HEK293T (cell line): ENCODE measurements at regions not wholly inside any gene's neighbourhood (a gene's known extent, or its start where the extent isn't known, plus 50 kb on each side); places are given as distances from the start of the nearest gene placed in this dataset.

Experiments used
- ARNT ChIP-seq: fragments of 450-650 bp; IDR thresholded peaks from 2 replicates; pipeline ENCODE4 v1.6.1; 2017; ENCODE audit warnings: mild to moderate bottlenecking
- BHLHE40 ChIP-seq: fragments of 450-650 bp; IDR thresholded peaks from 2 replicates; pipeline ENCODE4 v1.6.1; 2016; ENCODE audit warnings: mild to moderate bottlenecking, moderate library complexity, borderline replicate concordance
- ELF4 ChIP-seq: fragments of 450-650 bp; IDR thresholded peaks from 2 replicates; pipeline ENCODE4 v1.6.1; 2017; ENCODE audit warnings: antibody characterized with exemption
- FOXA1 ChIP-seq: fragments of 450-650 bp; IDR thresholded peaks from 2 replicates; pipeline ENCODE4 v1.6.1; 2016; ENCODE audit warnings: mild to moderate bottlenecking
- FOXK2 ChIP-seq: fragments of 450-650 bp; IDR thresholded peaks from 2 replicates; pipeline ENCODE4 v1.6.1; 2016; ENCODE audit warnings: mild to moderate bottlenecking
- FOXM1 ChIP-seq: fragments of 450-650 bp; IDR thresholded peaks from 2 replicates; pipeline ENCODE4 v1.6.1; 2017; ENCODE audit warnings: mild to moderate bottlenecking, borderline replicate concordance
- HDGF ChIP-seq: fragments of 450-650 bp; IDR thresholded peaks from 2 replicates; pipeline ENCODE4 v1.6.1; 2017; ENCODE audit warnings: antibody characterized with exemption, borderline replicate concordance
- LEF1 ChIP-seq: fragments of 450-650 bp; IDR thresholded peaks from 2 replicates; pipeline ENCODE4 v1.6.1; 2017; ENCODE audit warnings: mild to moderate bottlenecking, borderline replicate concordance
- SP1 ChIP-seq: fragments of 450-650 bp; IDR thresholded peaks from 2 replicates; pipeline ENCODE4 v1.6.1; 2017
- SUZ12 ChIP-seq: fragments of 450-650 bp; IDR thresholded peaks from 2 replicates; pipeline ENCODE4 v1.6.1; 2016; ENCODE audit warnings: mild to moderate bottlenecking
- TARDBP ChIP-seq: fragments of 450-650 bp; IDR thresholded peaks from 2 replicates; pipeline ENCODE4 v1.6.1; 2016
- ZNF384 ChIP-seq: fragments of 450-650 bp; IDR thresholded peaks from 2 replicates; pipeline ENCODE4 v1.6.1; 2016
- TF ChIP-seq, protein P1 (sequence below): fragments of 450-650 bp; IDR thresholded peaks from 2 replicates; pipeline ENCODE4 v1.6.1; 2016

DNA sequence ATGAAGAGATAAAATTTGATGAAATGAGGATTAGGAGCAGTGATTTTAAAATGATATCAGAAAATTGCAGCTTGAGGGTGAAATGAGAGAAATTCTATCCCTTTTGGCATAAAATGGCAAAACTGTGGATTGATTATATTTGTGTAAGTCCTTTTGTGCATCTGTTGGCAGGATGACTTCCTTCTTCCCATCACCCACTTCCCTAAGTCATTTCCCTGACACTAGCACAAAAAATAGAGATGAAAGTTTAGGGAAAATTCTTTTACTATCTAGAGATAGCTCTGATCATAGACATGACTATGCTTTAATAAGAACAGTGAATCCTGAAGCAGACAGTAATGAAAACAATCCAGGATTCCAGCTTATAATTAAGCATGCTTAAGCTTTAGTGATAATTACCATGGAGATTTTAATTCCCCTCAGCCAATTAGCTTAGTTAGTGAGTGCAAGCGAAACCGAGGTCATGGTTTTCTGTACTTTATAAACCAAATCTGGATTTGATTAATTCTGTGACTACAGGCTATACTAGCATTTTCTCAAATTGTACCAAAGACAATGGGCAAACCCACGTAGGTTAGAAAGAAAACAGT is 163.6 kb upstream of the TARS1 start:
- TF ChIP-seq TARDBP (no peak), HDGF (no peak), SUZ12 (no peak), SP1 (no peak), ARNT (no peak), FOXM1 (no peak), LEF1 (no peak), ZNF384 (no peak), BHLHE40 (no peak), ELF4 (no peak), FOXA1 (no peak), FOXK2 (no peak)
- TF ChIP-seq, protein P1, sequence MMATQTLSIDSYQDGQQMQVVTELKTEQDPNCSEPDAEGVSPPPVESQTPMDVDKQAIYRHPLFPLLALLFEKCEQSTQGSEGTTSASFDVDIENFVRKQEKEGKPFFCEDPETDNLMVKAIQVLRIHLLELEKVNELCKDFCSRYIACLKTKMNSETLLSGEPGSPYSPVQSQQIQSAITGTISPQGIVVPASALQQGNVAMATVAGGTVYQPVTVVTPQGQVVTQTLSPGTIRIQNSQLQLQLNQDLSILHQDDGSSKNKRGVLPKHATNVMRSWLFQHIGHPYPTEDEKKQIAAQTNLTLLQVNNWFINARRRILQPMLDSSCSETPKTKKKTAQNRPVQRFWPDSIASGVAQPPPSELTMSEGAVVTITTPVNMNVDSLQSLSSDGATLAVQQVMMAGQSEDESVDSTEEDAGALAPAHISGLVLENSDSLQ = no peak
